H9 (cell line): ENCODE measurements at regions not wholly inside any gene's neighbourhood (a gene's known extent, or its start where the extent isn't known, plus 50 kb on each side); places are given as distances from the start of the nearest gene placed in this dataset.
"Not testable (repeated sequence)": the region's sequence is repeated elsewhere in the genome, so short reads cannot be mapped to it uniquely, and the experiment has no call there.

Experiments
- DNase-seq: peaks from one replicate; pipeline ENCODE4 v3.0.0-alpha.2; 2017
- H2AFZ ChIP-seq: one replicate; pipeline ENCODE4 v1.6.1; 2013; ENCODE audit warnings: mild to moderate bottlenecking, low read length, control low read depth, moderate library complexity
- H2AK5ac ChIP-seq: 2 replicates; pipeline ENCODE4 v1.6.1; 2013; ENCODE audit warnings: low read length, control low read depth, mixed read lengths; ENCODE audit not compliant: insufficient read length
- H2BK120ac ChIP-seq: one replicate; pipeline ENCODE4 v1.6.1; 2013; ENCODE audit warnings: low read depth, mild to moderate bottlenecking, low read length, control low read depth, inconsistent platforms; ENCODE audit not compliant: poor library complexity, severe bottlenecking
- H2BK12ac ChIP-seq: 2 replicates; pipeline ENCODE4 v1.6.1; 2013; ENCODE audit warnings: low read length, control low read depth, mixed read lengths, low read depth; ENCODE audit not compliant: insufficient read length
- H2BK15ac ChIP-seq: 2 replicates; pipeline ENCODE4 v1.6.1; 2013; ENCODE audit warnings: low read depth, low read length, control low read depth
- H2BK20ac ChIP-seq: one replicate; pipeline ENCODE4 v1.6.1; 2013; ENCODE audit warnings: low read depth, mild to moderate bottlenecking, low read length, control low read depth, inconsistent platforms; ENCODE audit not compliant: poor library complexity, severe bottlenecking
- H2BK5ac ChIP-seq: 2 replicates; pipeline ENCODE4 v1.6.1; 2013; ENCODE audit warnings: low read length, control low read depth, mixed read lengths; ENCODE audit not compliant: insufficient read length
- H3K14ac ChIP-seq: 2 replicates; pipeline ENCODE4 v1.6.1; 2013; ENCODE audit warnings: low read length, control low read depth; ENCODE audit not compliant: insufficient read depth
- H3K18ac ChIP-seq: 2 replicates; pipeline ENCODE4 v1.6.1; 2013; ENCODE audit warnings: low read depth, mild to moderate bottlenecking, mixed read lengths, low read length, control low read depth; ENCODE audit not compliant: insufficient read length
- H3K23ac ChIP-seq: 2 replicates; pipeline ENCODE4 v1.6.1; 2013; ENCODE audit warnings: low read length, control low read depth, mixed read lengths, low read depth; ENCODE audit not compliant: insufficient read length
- H3K23me2 ChIP-seq: 2 replicates; pipeline ENCODE4 v1.6.1; 2013; ENCODE audit warnings: low read depth, mild to moderate bottlenecking, mixed read lengths, low read length, control low read depth; ENCODE audit not compliant: insufficient read length, poor library complexity, severe bottlenecking
- H3K27ac ChIP-seq: 2 replicates; pipeline ENCODE4 v1.5.1; 2013; ENCODE audit warnings: low read length, control low read depth, mixed read lengths, low read depth; ENCODE audit not compliant: insufficient read length
- H3K27me3 ChIP-seq: 2 replicates; pipeline ENCODE4 v1.6.1; 2013; ENCODE audit warnings: low read length, control low read depth, inconsistent platforms; ENCODE audit not compliant: insufficient read depth
- H3K4ac ChIP-seq: 2 replicates; pipeline ENCODE4 v1.6.1; 2013; ENCODE audit warnings: low read depth, mild to moderate bottlenecking, control low read depth, inconsistent platforms, low read length, moderate library complexity
- H3K4me1 ChIP-seq: 2 replicates; pipeline ENCODE4 v1.6.1; 2013; ENCODE audit warnings: low read length, control low read depth, inconsistent platforms; ENCODE audit not compliant: insufficient read depth
- H3K4me2 ChIP-seq: 2 replicates; pipeline ENCODE4 v1.6.1; 2013; ENCODE audit warnings: low read length, control low read depth, mixed read lengths; ENCODE audit not compliant: insufficient read length, insufficient read depth
- H3K56ac ChIP-seq: 2 replicates; pipeline ENCODE4 v1.6.1; 2013; ENCODE audit warnings: low read depth, mild to moderate bottlenecking, mixed read lengths, low read length, control low read depth; ENCODE audit not compliant: insufficient read length
- H3K79me1 ChIP-seq: 2 replicates; pipeline ENCODE4 v1.6.1; 2013; ENCODE audit warnings: low read depth, mild to moderate bottlenecking, moderate library complexity, low read length, control low read depth, inconsistent platforms; ENCODE audit not compliant: insufficient read depth, poor library complexity, severe bottlenecking
- H3K79me2 ChIP-seq: 2 replicates; pipeline ENCODE4 v1.6.1; 2013; ENCODE audit warnings: low read length, control low read depth, inconsistent platforms; ENCODE audit not compliant: insufficient read depth
- H3K9ac ChIP-seq: 2 replicates; pipeline ENCODE4 v1.6.1; 2013; ENCODE audit warnings: low read length, control low read depth, mixed read lengths; ENCODE audit not compliant: insufficient read length; ENCODE audit errors: extremely low read depth
- H3K9me3 ChIP-seq: one replicate; pipeline ENCODE4 v1.6.1; 2013; ENCODE audit warnings: low read depth, low read length, inconsistent platforms; ENCODE audit not compliant: control insufficient read depth
- H3T11ph ChIP-seq: one replicate; pipeline ENCODE4 v1.6.1; 2013; ENCODE audit warnings: mild to moderate bottlenecking, low read length, control low read depth, inconsistent platforms
- H4K20me1 ChIP-seq: one replicate; pipeline ENCODE4 v1.6.1; 2013; ENCODE audit not compliant: control insufficient read depth, insufficient read length, insufficient read depth
- H4K5ac ChIP-seq: 2 replicates; pipeline ENCODE4 v1.6.1; 2013; ENCODE audit warnings: low read depth, mild to moderate bottlenecking, mixed read lengths, low read length, control low read depth; ENCODE audit not compliant: insufficient read length
- H4K8ac ChIP-seq: replicated peaks from 2 replicates; pipeline ENCODE4 v1.6.1; 2013; ENCODE audit warnings: low read length, control low read depth, mixed read lengths, low read depth; ENCODE audit not compliant: insufficient read length
- H4K91ac ChIP-seq: 2 replicates; pipeline ENCODE4 v1.6.1; 2013; ENCODE audit warnings: low read depth, mild to moderate bottlenecking, moderate library complexity, mixed read lengths, low read length, control low read depth; ENCODE audit not compliant: insufficient read length
- H3K27ac Mint-ChIP-seq, 3 experiments: 2 replicates in 2 of 3; 3 replicates in 1 of 3; pipeline ENCODE4 v1.8.0; 2020 to 2021; ENCODE audit warnings: mixed read lengths in 3 of 3, mild to moderate bottlenecking in 1 of 3, moderate library complexity in 1 of 3
- H3K27me3 Mint-ChIP-seq: 2 replicates; pipeline ENCODE4 v1.8.0; 2021; ENCODE audit warnings: low read depth, mild to moderate bottlenecking, moderate library complexity, mixed read lengths
- H3K36me3 Mint-ChIP-seq, 3 experiments: 2 replicates in 2 of 3; 3 replicates in 1 of 3; pipeline ENCODE4 v1.8.0; 2020 to 2021; ENCODE audit warnings: low read depth in 3 of 3, mixed read lengths in 3 of 3; ENCODE audit not compliant: insufficient read depth in 1 of 3
- H3K4me1 Mint-ChIP-seq, 2 experiments: 2 replicates each; pipeline ENCODE4 v1.8.0; 2020; ENCODE audit warnings: mixed read lengths in 2 of 2
- H3K4me3 Mint-ChIP-seq, 2 experiments: 2 replicates in 1 of 2; 3 replicates in 1 of 2; pipeline ENCODE4 v1.8.0; 2020 to 2021; ENCODE audit warnings: mild to moderate bottlenecking in 2 of 2, mixed read lengths in 2 of 2, moderate library complexity in 1 of 2
- H3K9me3 Mint-ChIP-seq, 2 experiments: 2 replicates in 1 of 2; 3 replicates in 1 of 2; pipeline ENCODE4 v1.8.0; 2020; ENCODE audit warnings: mild to moderate bottlenecking in 2 of 2, mixed read lengths in 2 of 2, moderate library complexity in 1 of 2
- CTCF ChIP-seq: fragments of 200-600 bp; sonication (generic); conservative IDR thresholded peaks from 3 replicates; pipeline ENCODE4 v1.8.0; 2021; ENCODE audit warnings: antibody characterized with exemption, mild to moderate bottlenecking
- WGBS: extraction: QIAGEN DNeasy Blood & Tissue Kit; methylation state at CpG from one replicate; pipeline ENCODE4 v1.1.7; 2013; ENCODE audit warnings: missing lambda C conversion rate, low lambda C conversion rate, mixed read lengths; ENCODE audit not compliant: insufficient read length; ENCODE audit errors: extremely low coverage; 5-methylcytosine and 5-hydroxymethylcytosine counted together

DNA sequence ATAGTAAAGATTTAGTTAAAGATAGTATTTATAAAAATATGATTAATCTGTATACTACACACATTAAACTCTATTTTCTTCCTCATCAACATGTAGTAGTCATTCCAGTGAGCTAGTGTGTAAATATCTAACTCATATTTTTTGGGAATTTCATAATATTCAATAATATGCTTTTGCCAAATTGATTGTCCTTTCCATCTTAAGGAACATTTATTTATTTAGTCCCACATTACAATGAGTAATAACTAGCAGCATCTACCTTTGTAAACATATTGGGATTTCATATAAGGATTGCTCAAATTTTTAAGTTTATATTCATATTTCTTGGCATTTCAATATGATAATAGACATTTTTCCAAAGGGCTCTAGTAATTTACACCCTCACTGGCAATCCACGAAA, 53.9 kb upstream of the GOLGA8B start:
- no peak overlapping the region for H2BK12ac ChIP-seq
- no peak overlapping the region for H4K8ac ChIP-seq
- no peak overlapping the region for H3K27ac ChIP-seq
- no peak for DNase-seq
- H3K27me3 ChIP-seq, result no peaks in the 10 kb centered on the region
- Mint-ChIP-seq H3K36me3 (no peaks in the 10 kb centered on the region), H3K27me3 (peaks cover 8% of the 10 kb centered on the region), H3K9me3 (peaks cover 2 to 9% of the 10 kb centered on the region in 2 experiments; a peak in 3 of 5 replicates), H3K4me3 (no peak overlapping the region), H3K27ac (no peak overlapping the region), H3K4me1 (peaks cover 0 to 2% of the 10 kb centered on the region in 2 experiments; a peak in 2 of 4 replicates)
- no peak overlapping the region for H3K23ac ChIP-seq
- H3K9ac ChIP-seq, result no peak overlapping the region
- H2AK5ac ChIP-seq, result no peak overlapping the region
- H3K4me1 ChIP-seq, result no peaks in the 10 kb centered on the region
- H4K91ac ChIP-seq, result no peak overlapping the region
- H3K79me1 ChIP-seq, result no peaks in the 10 kb centered on the region
- H3K79me2 ChIP-seq, result no peaks in the 10 kb centered on the region
- no peak overlapping the region for H2BK20ac ChIP-seq
- no peak overlapping the region for H3K56ac ChIP-seq
- no peak overlapping the region for H3K4ac ChIP-seq
- H3K23me2 ChIP-seq, result no peaks in the 10 kb centered on the region
- no peak overlapping the region for H4K5ac ChIP-seq
- no peak overlapping the region for H3K14ac ChIP-seq
- no peak overlapping the region for H2AFZ ChIP-seq
- H2BK5ac ChIP-seq, result no peak overlapping the region
- no CpG with 5 or more reads among the region's 1 CpG for WGBS
- no peak overlapping the region for H3K4me2 ChIP-seq
- H4K20me1 ChIP-seq, result no peaks in the 10 kb centered on the region
- no peaks in the 10 kb centered on the region for H3K9me3 ChIP-seq
- H3K18ac ChIP-seq, result no peak overlapping the region
- no peak overlapping the region for H2BK120ac ChIP-seq
- no peak for TF ChIP-seq CTCF
- H3T11ph ChIP-seq, result no peak overlapping the region
- no peak overlapping the region for H2BK15ac ChIP-seq

GRCh38 chr15:34633602-34634001, 50.2 kb upstream of the GOLGA8B start:
- not testable (repeated sequence) for H3K4me1 Mint-ChIP-seq, H2AK5ac ChIP-seq, H3K14ac ChIP-seq, H4K20me1 ChIP-seq, H3K9me3 ChIP-seq, H3K4ac ChIP-seq, DNase-seq, H3K79me1 ChIP-seq, H2BK15ac ChIP-seq, H3K36me3 Mint-ChIP-seq, H4K8ac ChIP-seq, H3K23me2 ChIP-seq, H3K27ac Mint-ChIP-seq, H3K27me3 ChIP-seq, H3K18ac ChIP-seq, H3K9ac ChIP-seq, H3K56ac ChIP-seq, H3K9me3 Mint-ChIP-seq, H2AFZ ChIP-seq, H3T11ph ChIP-seq, H3K27me3 Mint-ChIP-seq, H3K4me1 ChIP-seq, H3K4me2 ChIP-seq, H3K4me3 Mint-ChIP-seq, H3K23ac ChIP-seq, H2BK20ac ChIP-seq, H2BK5ac ChIP-seq, H2BK12ac ChIP-seq, H3K27ac ChIP-seq, H2BK120ac ChIP-seq, H4K5ac ChIP-seq, H3K79me2 ChIP-seq, H4K91ac ChIP-seq
- WGBS, result no CpG with 5 or more reads among the region's 4 CpGs
